GM12878 (cell line): ENCODE measurements at regions not wholly inside any gene's neighbourhood (a gene's known extent, or its start where the extent isn't known, plus 50 kb on each side); places are given as distances from the start of the nearest gene placed in this dataset.

Experiments used
- CEBPB ChIP-seq, 2 experiments: fragments of 150-350 bp in 1 of 2; IDR thresholded peaks; 2 replicates each; pipeline ENCODE4 v1.6.1; 2012 to 2014; ENCODE audit warnings: low read depth in 2 of 2, low read length in 2 of 2, borderline replicate concordance in 1 of 2, inconsistent platforms in 1 of 2
- CHD1 ChIP-seq: IDR thresholded peaks from 2 replicates; pipeline ENCODE4 v1.6.1; 2012; ENCODE audit warnings: low read depth, low read length, improper control_type of control experiment
- EZH2 ChIP-seq: IDR thresholded peaks from 2 replicates; pipeline ENCODE4 v1.6.1; 2012; ENCODE audit warnings: low read depth, mild to moderate bottlenecking, control low read depth, inconsistent platforms, low read length, borderline replicate concordance; ENCODE audit not compliant: control insufficient read depth
- JUND ChIP-seq: IDR thresholded peaks from 2 replicates; pipeline ENCODE4 v1.6.1; 2012; ENCODE audit warnings: low read depth, mild to moderate bottlenecking, low read length, improper control_type of control experiment, moderate library complexity
- NBN ChIP-seq: fragments of 450-650 bp; IDR thresholded peaks from 2 replicates; pipeline ENCODE4 v1.6.1; 2016
- ZNF24 ChIP-seq: fragments of 450-650 bp; IDR thresholded peaks from 2 replicates; pipeline ENCODE4 v1.6.1; 2017; ENCODE audit warnings: antibody characterized with exemption, mild to moderate bottlenecking
- TF ChIP-seq, protein P1 (sequence below): IDR thresholded peaks from 2 replicates; pipeline ENCODE4 v1.6.1; 2012; ENCODE audit warnings: improper control_type of control experiment, low read depth, low read length; ENCODE audit not compliant: insufficient replicate concordance
- TF ChIP-seq, protein P2 (sequence below), 3 experiments: IDR thresholded peaks in 2 of 3; conservative IDR thresholded peaks in 1 of 3; 2 replicates each; pipeline ENCODE4 v1.5.1; 2011; ENCODE audit warnings: low read depth in 3 of 3, low read length in 3 of 3, mild to moderate bottlenecking in 3 of 3, control low read depth in 2 of 3, moderate library complexity in 2 of 3, inconsistent platforms in 1 of 3, mixed read lengths in 1 of 3; ENCODE audit not compliant: control insufficient read depth in 2 of 3, insufficient read depth in 1 of 3; ENCODE audit errors: extremely low read depth in 1 of 3

DNA sequence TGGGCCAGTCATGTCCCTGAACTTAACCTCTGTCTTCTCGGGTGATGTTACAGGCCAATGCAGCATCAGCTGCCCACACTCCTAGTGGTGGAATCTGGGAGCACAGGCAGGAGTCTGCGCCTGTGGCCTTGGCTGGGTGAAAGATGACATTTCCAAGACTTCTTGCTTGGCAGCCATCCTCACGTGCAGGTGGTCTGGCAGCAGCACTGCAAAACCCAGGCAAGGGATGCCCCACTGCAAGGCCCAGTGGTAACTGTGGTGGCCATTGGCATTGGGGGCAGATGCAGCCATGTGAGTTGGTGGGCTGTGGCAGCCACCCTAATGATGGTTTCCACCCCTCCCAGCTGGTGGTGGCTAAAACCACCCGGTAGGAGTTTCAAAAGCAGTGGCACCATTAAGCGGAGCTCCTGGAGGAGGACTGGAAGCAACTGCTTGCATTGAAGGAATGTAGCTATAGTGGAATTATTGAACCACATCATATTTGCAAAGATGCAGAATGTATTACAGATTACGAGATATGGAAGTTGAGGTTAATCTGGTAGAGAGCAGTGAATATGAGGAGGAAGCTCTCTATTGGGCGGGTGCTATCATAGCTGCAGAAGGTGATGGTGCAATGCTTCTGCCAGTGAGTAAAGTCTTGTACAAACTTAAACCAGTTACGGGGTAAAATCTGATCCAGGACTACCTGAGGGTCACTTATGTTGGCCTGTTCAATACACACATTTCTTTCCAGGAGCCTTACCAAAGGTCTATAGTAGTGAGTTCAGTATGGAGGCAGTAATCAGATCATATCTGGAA is 120.7 kb upstream of the TOP3B start:
- TF ChIP-seq CHD1 (no peak), CEBPB (IDR thresholded peaks at IDR 0.05; ENCODE audit: borderline replicate concordance in 1 of 2, low read depth in 2 of 2, low read length in 2 of 2) (no peak), NBN (no peak), JUND (no peak), ZNF24 (no peak), EZH2 (no peak)
- TF ChIP-seq, protein P1, sequence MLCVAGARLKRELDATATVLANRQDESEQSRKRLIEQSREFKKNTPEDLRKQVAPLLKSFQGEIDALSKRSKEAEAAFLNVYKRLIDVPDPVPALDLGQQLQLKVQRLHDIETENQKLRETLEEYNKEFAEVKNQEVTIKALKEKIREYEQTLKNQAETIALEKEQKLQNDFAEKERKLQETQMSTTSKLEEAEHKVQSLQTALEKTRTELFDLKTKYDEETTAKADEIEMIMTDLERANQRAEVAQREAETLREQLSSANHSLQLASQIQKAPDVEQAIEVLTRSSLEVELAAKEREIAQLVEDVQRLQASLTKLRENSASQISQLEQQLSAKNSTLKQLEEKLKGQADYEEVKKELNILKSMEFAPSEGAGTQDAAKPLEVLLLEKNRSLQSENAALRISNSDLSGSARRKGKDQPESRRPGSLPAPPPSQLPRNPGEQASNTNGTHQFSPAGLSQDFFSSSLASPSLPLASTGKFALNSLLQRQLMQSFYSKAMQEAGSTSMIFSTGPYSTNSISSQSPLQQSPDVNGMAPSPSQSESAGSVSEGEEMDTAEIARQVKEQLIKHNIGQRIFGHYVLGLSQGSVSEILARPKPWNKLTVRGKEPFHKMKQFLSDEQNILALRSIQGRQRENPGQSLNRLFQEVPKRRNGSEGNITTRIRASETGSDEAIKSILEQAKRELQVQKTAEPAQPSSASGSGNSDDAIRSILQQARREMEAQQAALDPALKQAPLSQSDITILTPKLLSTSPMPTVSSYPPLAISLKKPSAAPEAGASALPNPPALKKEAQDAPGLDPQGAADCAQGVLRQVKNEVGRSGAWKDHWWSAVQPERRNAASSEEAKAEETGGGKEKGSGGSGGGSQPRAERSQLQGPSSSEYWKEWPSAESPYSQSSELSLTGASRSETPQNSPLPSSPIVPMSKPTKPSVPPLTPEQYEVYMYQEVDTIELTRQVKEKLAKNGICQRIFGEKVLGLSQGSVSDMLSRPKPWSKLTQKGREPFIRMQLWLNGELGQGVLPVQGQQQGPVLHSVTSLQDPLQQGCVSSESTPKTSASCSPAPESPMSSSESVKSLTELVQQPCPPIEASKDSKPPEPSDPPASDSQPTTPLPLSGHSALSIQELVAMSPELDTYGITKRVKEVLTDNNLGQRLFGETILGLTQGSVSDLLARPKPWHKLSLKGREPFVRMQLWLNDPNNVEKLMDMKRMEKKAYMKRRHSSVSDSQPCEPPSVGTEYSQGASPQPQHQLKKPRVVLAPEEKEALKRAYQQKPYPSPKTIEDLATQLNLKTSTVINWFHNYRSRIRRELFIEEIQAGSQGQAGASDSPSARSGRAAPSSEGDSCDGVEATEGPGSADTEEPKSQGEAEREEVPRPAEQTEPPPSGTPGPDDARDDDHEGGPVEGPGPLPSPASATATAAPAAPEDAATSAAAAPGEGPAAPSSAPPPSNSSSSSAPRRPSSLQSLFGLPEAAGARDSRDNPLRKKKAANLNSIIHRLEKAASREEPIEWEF, result no peak
- TF ChIP-seq, protein P2, sequence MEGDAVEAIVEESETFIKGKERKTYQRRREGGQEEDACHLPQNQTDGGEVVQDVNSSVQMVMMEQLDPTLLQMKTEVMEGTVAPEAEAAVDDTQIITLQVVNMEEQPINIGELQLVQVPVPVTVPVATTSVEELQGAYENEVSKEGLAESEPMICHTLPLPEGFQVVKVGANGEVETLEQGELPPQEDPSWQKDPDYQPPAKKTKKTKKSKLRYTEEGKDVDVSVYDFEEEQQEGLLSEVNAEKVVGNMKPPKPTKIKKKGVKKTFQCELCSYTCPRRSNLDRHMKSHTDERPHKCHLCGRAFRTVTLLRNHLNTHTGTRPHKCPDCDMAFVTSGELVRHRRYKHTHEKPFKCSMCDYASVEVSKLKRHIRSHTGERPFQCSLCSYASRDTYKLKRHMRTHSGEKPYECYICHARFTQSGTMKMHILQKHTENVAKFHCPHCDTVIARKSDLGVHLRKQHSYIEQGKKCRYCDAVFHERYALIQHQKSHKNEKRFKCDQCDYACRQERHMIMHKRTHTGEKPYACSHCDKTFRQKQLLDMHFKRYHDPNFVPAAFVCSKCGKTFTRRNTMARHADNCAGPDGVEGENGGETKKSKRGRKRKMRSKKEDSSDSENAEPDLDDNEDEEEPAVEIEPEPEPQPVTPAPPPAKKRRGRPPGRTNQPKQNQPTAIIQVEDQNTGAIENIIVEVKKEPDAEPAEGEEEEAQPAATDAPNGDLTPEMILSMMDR (IDR thresholded peaks at IDR 0.05 in 2 of 3, conservative IDR thresholded peaks at IDR 0.05 in 1 of 3; ENCODE audit: control insufficient read depth in 2 of 3, extremely low read depth in 1 of 3, insufficient read depth in 1 of 3, low read depth in 3 of 3, low read length in 3 of 3), result peak; percentile 17 to 60 (median 30); a peak in 5 of 6 replicates
